HEK293 (cell line): ENCODE measurements at regions not wholly inside any gene's neighbourhood (a gene's known extent, or its start where the extent isn't known, plus 50 kb on each side); places are given as distances from the start of the nearest gene placed in this dataset.

ENCODE experiments used
- CTCF ChIA-PET: fragments of 350-600 bp; formaldehyde crosslinking; extraction: SDS; loops from one replicate; lab custom pipeline; 2021; ENCODE audit warnings: antibody characterized with exemption; lab: Yijun Ruan, JAX
- POLR2A ChIA-PET: fragments of 300-600 bp; formaldehyde crosslinking; extraction: SDS; loops from one replicate; lab custom pipeline; 2020; ENCODE audit warnings: antibody characterized with exemption, inconsistent platforms; lab: Yijun Ruan, JAX
- H3K27ac ChIP-seq: fragments of 200-500 bp; sonication (Bioruptor generic); 2 replicates; pipeline ENCODE4 v1.5.1; 2014; ENCODE audit warnings: low read depth, low read length, control low read depth, inconsistent platforms; ENCODE audit errors: extremely low read depth
- H3K36me3 ChIP-seq, 2 experiments: fragments of 200-500 bp in 1 of 2; sonication (Bioruptor generic) in 1 of 2; 1 replicate in 1 of 2; 2 replicates in 1 of 2; pipeline ENCODE4 v1.5.1; 2014 to 2017; ENCODE audit warnings: inconsistent platforms in 2 of 2, low read length in 2 of 2; ENCODE audit not compliant: control insufficient read depth in 2 of 2, insufficient read depth in 1 of 2
- H3K4me1 ChIP-seq: fragments of 200-500 bp; sonication (Bioruptor generic); 2 replicates; pipeline ENCODE4 v1.5.1; 2014; ENCODE audit warnings: mild to moderate bottlenecking, low read length, inconsistent platforms; ENCODE audit not compliant: control insufficient read depth, insufficient read depth
- H3K4me3 ChIP-seq: 2 replicates; pipeline ENCODE4 v1.5.1; 2011; ENCODE audit warnings: low read depth, mild to moderate bottlenecking, control low read depth, low read length, moderate library complexity
- H3K9me3 ChIP-seq: fragments of 200-500 bp; sonication (Bioruptor generic); 2 replicates; pipeline ENCODE4 v1.5.1; 2014; ENCODE audit warnings: low read depth, low read length, inconsistent platforms; ENCODE audit not compliant: control insufficient read depth, insufficient read depth
- HOXC10 ChIP-seq: sonication (generic); formaldehyde crosslinking; IDR thresholded peaks from 2 replicates; pipeline ENCODE4 v1.8.1; 2023; ENCODE audit warnings: mild to moderate bottlenecking, missing genetic modification reagents
- KLF1 ChIP-seq: fragments of 450-650 bp; formaldehyde crosslinking; IDR thresholded peaks from 2 replicates; pipeline ENCODE4 v1.5.1; 2016; ENCODE audit warnings: missing biosample characterization, missing genetic modification characterization
- KLF10 ChIP-seq: fragments of 450-650 bp; IDR thresholded peaks from 2 replicates; pipeline ENCODE4 v1.5.1; 2018; ENCODE audit warnings: missing biosample characterization, mild to moderate bottlenecking, missing genetic modification characterization
- PRDM2 ChIP-seq: fragments of 450-650 bp; formaldehyde crosslinking; IDR thresholded peaks from 2 replicates; pipeline ENCODE4 v1.5.1; 2016; ENCODE audit warnings: missing biosample characterization, missing genetic modification characterization, borderline replicate concordance
- SCRT1 ChIP-seq: fragments of 450-650 bp; formaldehyde crosslinking; IDR thresholded peaks from 2 replicates; pipeline ENCODE4 v1.5.1; 2016; ENCODE audit warnings: missing biosample characterization, missing genetic modification characterization, borderline replicate concordance
- ZBTB20 ChIP-seq: fragments of 450-650 bp; formaldehyde crosslinking; IDR thresholded peaks from 2 replicates; pipeline ENCODE4 v1.5.1; 2016; ENCODE audit warnings: missing biosample characterization, missing genetic modification characterization
- ZBTB21 ChIP-seq: fragments of 450-650 bp; formaldehyde crosslinking; IDR thresholded peaks from 2 replicates; pipeline ENCODE4 v1.5.1; 2017; ENCODE audit warnings: missing biosample characterization, missing genetic modification characterization
- ZBTB6 ChIP-seq: fragments of 450-650 bp; formaldehyde crosslinking; IDR thresholded peaks from 2 replicates; pipeline ENCODE4 v1.5.1; 2017; ENCODE audit warnings: missing biosample characterization, missing genetic modification characterization
- ZBTB7A ChIP-seq: fragments of 450-650 bp; formaldehyde crosslinking; IDR thresholded peaks from 2 replicates; pipeline ENCODE4 v1.5.1; 2016; ENCODE audit warnings: low read depth, missing biosample characterization, missing genetic modification characterization
- ZFP41 ChIP-seq: fragments of 450-650 bp; formaldehyde crosslinking; IDR thresholded peaks from 2 replicates; pipeline ENCODE4 v1.5.1; 2016; ENCODE audit warnings: missing biosample characterization, missing genetic modification characterization, borderline replicate concordance
- ZIC2 ChIP-seq: fragments of 450-650 bp; formaldehyde crosslinking; IDR thresholded peaks from 2 replicates; pipeline ENCODE4 v1.5.1; 2016; ENCODE audit warnings: missing biosample characterization, missing genetic modification characterization
- ZNF114 ChIP-seq: fragments of 450-650 bp; formaldehyde crosslinking; IDR thresholded peaks from 2 replicates; pipeline ENCODE4 v1.5.0; 2017; ENCODE audit warnings: missing biosample characterization, missing genetic modification characterization
- ZNF132 ChIP-seq: fragments of 450-650 bp; formaldehyde crosslinking; IDR thresholded peaks from 2 replicates; pipeline ENCODE4 v1.5.1; 2017; ENCODE audit warnings: missing biosample characterization, missing genetic modification characterization, borderline replicate concordance
- ZNF155 ChIP-seq: fragments of 450-650 bp; formaldehyde crosslinking; IDR thresholded peaks from 2 replicates; pipeline ENCODE4 v1.5.1; 2016; ENCODE audit warnings: missing biosample characterization, missing genetic modification characterization
- ZNF157 ChIP-seq: fragments of 450-650 bp; formaldehyde crosslinking; IDR thresholded peaks from 2 replicates; pipeline ENCODE4 v1.5.1; 2016; ENCODE audit warnings: missing biosample characterization, missing genetic modification characterization
- ZNF223 ChIP-seq: fragments of 450-650 bp; formaldehyde crosslinking; IDR thresholded peaks from 2 replicates; pipeline ENCODE4 v1.5.1; 2016; ENCODE audit warnings: missing biosample characterization, missing genetic modification characterization
- ZNF23 ChIP-seq: fragments of 450-650 bp; formaldehyde crosslinking; IDR thresholded peaks from 2 replicates; pipeline ENCODE4 v1.5.1; 2016; ENCODE audit warnings: missing biosample characterization, missing genetic modification characterization, borderline replicate concordance
- ZNF292 ChIP-seq: fragments of 450-650 bp; formaldehyde crosslinking; IDR thresholded peaks from 2 replicates; pipeline ENCODE4 v1.5.1; 2016; ENCODE audit warnings: low read depth, missing biosample characterization, missing genetic modification characterization, borderline replicate concordance
- ZNF362 ChIP-seq: fragments of 450-650 bp; formaldehyde crosslinking; IDR thresholded peaks from 2 replicates; pipeline ENCODE4 v1.5.1; 2016; ENCODE audit warnings: missing biosample characterization, missing genetic modification characterization
- ZNF391 ChIP-seq: fragments of 450-650 bp; formaldehyde crosslinking; IDR thresholded peaks from 2 replicates; pipeline ENCODE4 v1.5.1; 2016; ENCODE audit warnings: low read depth, missing biosample characterization, missing genetic modification characterization, borderline replicate concordance
- ZNF488 ChIP-seq: fragments of 450-650 bp; formaldehyde crosslinking; IDR thresholded peaks from 2 replicates; pipeline ENCODE4 v1.5.1; 2016; ENCODE audit warnings: missing biosample characterization, missing genetic modification characterization
- ZNF692 ChIP-seq: fragments of 450-650 bp; formaldehyde crosslinking; IDR thresholded peaks from 2 replicates; pipeline ENCODE4 v1.5.1; 2016; ENCODE audit warnings: missing biosample characterization, missing genetic modification characterization
- ZNF701 ChIP-seq: fragments of 450-650 bp; formaldehyde crosslinking; IDR thresholded peaks from 2 replicates; pipeline ENCODE4 v1.5.1; 2016; ENCODE audit warnings: missing biosample characterization, missing genetic modification characterization
- ZNF747 ChIP-seq: fragments of 450-650 bp; formaldehyde crosslinking; IDR thresholded peaks from 2 replicates; pipeline ENCODE4 v1.5.1; 2016; ENCODE audit warnings: missing biosample characterization, missing genetic modification characterization
- ZNF776 ChIP-seq: fragments of 450-650 bp; formaldehyde crosslinking; IDR thresholded peaks from 2 replicates; pipeline ENCODE4 v1.5.0; 2017; ENCODE audit warnings: missing biosample characterization, missing genetic modification characterization, borderline replicate concordance
- ZSCAN4 ChIP-seq: fragments of 450-650 bp; formaldehyde crosslinking; IDR thresholded peaks from 2 replicates; pipeline ENCODE4 v1.5.1; 2017; ENCODE audit warnings: missing biosample characterization, missing genetic modification characterization

GRCh38 chr6:62362097-62362496 lies 76.1 kb upstream of the KHDRBS2 start:
- no peaks in the 10 kb centered on the region for H3K9me3 ChIP-seq
- no peak overlapping the region for H3K4me3 ChIP-seq
- CTCF ChIA-PET = no interaction called here
- TF ChIP-seq ZNF776 = no peak
- TF ChIP-seq ZNF157 (tag by site-specific recombination) = no peak
- no peak for TF ChIP-seq ZNF132
- TF ChIP-seq ZNF391 (tag by site-specific recombination) = no peak
- TF ChIP-seq KLF1 (tag by site-specific recombination) = no peak
- TF ChIP-seq PRDM2 = no peak
- no peak for TF ChIP-seq HOXC10 (CRISPR knock-in tag)
- no peak for TF ChIP-seq ZIC2 (tag by site-specific recombination)
- TF ChIP-seq ZNF692 (tag by site-specific recombination) = no peak
- no peak for TF ChIP-seq ZNF701 (tag by site-specific recombination)
- TF ChIP-seq KLF10 (tag by site-specific recombination) = no peak
- TF ChIP-seq ZNF488 = no peak
- TF ChIP-seq ZBTB20 (tag by site-specific recombination) = no peak
- no peak for TF ChIP-seq ZNF292 (tag by site-specific recombination)
- no peak for TF ChIP-seq ZNF747 (tag by site-specific recombination)
- TF ChIP-seq ZNF114 (tag by site-specific recombination) = no peak
- no peak for TF ChIP-seq ZNF362 (tag by site-specific recombination)
- POLR2A ChIA-PET = no interaction called here
- H3K27ac ChIP-seq = no peak overlapping the region
- H3K4me1 ChIP-seq = no peaks in the 10 kb centered on the region
- H3K36me3 ChIP-seq = no peaks in the 10 kb centered on the region

- H3K4me3 ChIP-seq = no peak overlapping the region
- ChIA-PET POLR2A (no interaction called here), CTCF (no interaction called here)
- no peaks in the 10 kb centered on the region for H3K9me3 ChIP-seq
- no peaks in the 10 kb centered on the region for H3K36me3 ChIP-seq
- H3K27ac ChIP-seq = no peak overlapping the region
- H3K4me1 ChIP-seq = no peaks in the 10 kb centered on the region
- no peak for TF ChIP-seq ZBTB21 (tag by site-specific recombination)
- no peak for TF ChIP-seq ZNF155 (tag by site-specific recombination)
- TF ChIP-seq ZBTB6 (tag by site-specific recombination) = no peak
- no peak for TF ChIP-seq SCRT1 (tag by site-specific recombination)
- TF ChIP-seq ZBTB7A (tag by site-specific recombination) = no peak
- no peak for TF ChIP-seq ZNF23 (tag by site-specific recombination)
- TF ChIP-seq ZSCAN4 = no peak
- no peak for TF ChIP-seq ZFP41 (tag by site-specific recombination)
- no peak for TF ChIP-seq ZNF223 (tag by site-specific recombination)
These were observed 71.8 kb upstream of the KHDRBS2 start for GRCh38 chr6:62357835-62358234.
